22Rv1 (cell line): ENCODE measurements at regions not wholly inside any gene's neighbourhood (a gene's known extent, or its start where the extent isn't known, plus 50 kb on each side); places are given as distances from the start of the nearest gene placed in this dataset.
"Not testable (repeated sequence)": the region's sequence is repeated elsewhere in the genome, so short reads cannot be mapped to it uniquely, and the experiment has no call there.

ENCODE experiments used
- H3K27ac ChIP-seq: fragments of 450-650 bp; 2 replicates; pipeline ENCODE4 v1.5.1; 2017
- CTCF ChIP-seq: fragments of 450-650 bp; IDR thresholded peaks from 2 replicates; pipeline ENCODE4 v1.5.1; 2017; ENCODE audit warnings: mild to moderate bottlenecking
- ZFX ChIP-seq: fragments of 450-650 bp; IDR thresholded peaks from 2 replicates; pipeline ENCODE4 v1.6.1; 2017; ENCODE audit warnings: antibody characterized with exemption, borderline replicate concordance

- H3K27ac ChIP-seq, result no peak overlapping the region
- no peak for TF ChIP-seq CTCF
These were observed 86.5 kb upstream of the CCDC180 start for GRCh38 chr9:97220894-97221477.

- H3K27ac ChIP-seq, result not testable (repeated sequence)
These were observed 87.1 kb upstream of the CCDC180 start for GRCh38 chr9:97220396-97220795.

- not testable (repeated sequence) for H3K27ac ChIP-seq
These were observed 87.9 kb upstream of the CCDC180 start for GRCh38 chr9:97219443-97220140.

GRCh38 chr9:97215127-97215526, 92.3 kb upstream of the CCDC180 start:
- H3K27ac ChIP-seq, result not testable (repeated sequence)

- not testable (repeated sequence) for H3K27ac ChIP-seq
These were observed 92.9 kb upstream of the CCDC180 start for GRCh38 chr9:97214556-97214955.

GRCh38 chr9:97199683-97200082, 107.8 kb upstream of the CCDC180 start:
- H3K27ac ChIP-seq, result not testable (repeated sequence)

GRCh38 chr9:97193767-97194166, 113.7 kb upstream of the CCDC180 start:
- not testable (repeated sequence) for H3K27ac ChIP-seq

GRCh38 chr9:97188545-97188944, 118.9 kb upstream of the CCDC180 start:
- H3K27ac ChIP-seq, result no peak overlapping the region
- TF ChIP-seq ZFX, result no peak
- no peak for TF ChIP-seq CTCF

- not testable (repeated sequence) for H3K27ac ChIP-seq
These were observed 119.8 kb upstream of the CCDC180 start for GRCh38 chr9:97187706-97188105.

- no peak for TF ChIP-seq ZFX
- no peak for TF ChIP-seq CTCF
These were observed 121.0 kb upstream of the CCDC180 start for GRCh38 chr9:97186493-97186892.

GRCh38 chr9:97182532-97182931, 124.9 kb upstream of the CCDC180 start:
- H3K27ac ChIP-seq, result not testable (repeated sequence)

More at GRCh38 chr9:97186493-97186892, 121.0 kb upstream of the CCDC180 start:
- H3K27ac ChIP-seq, result no peak overlapping the region

- TF ChIP-seq ZFX, result no peak
- no peak overlapping the region for H3K27ac ChIP-seq
These were observed 127.8 kb upstream of the CCDC180 start for GRCh38 chr9:97179616-97180015.

GRCh38 chr9:97176206-97176605, 131.3 kb upstream of the CCDC180 start:
- no peak overlapping the region for H3K27ac ChIP-seq
- TF ChIP-seq CTCF, result no peak
- no peak for TF ChIP-seq ZFX

- H3K27ac ChIP-seq, result not testable (repeated sequence)
These were observed 129.2 kb upstream of the CTSV start for GRCh38 chr9:97168174-97168573.

GRCh38 chr9:97166496-97167138, 127.7 kb upstream of the CTSV start:
- not testable (repeated sequence) for H3K27ac ChIP-seq
